Spleen (tissue), 11 donors: ENCODE measurements at regions not wholly inside any gene's neighbourhood (a gene's known extent, or its start where the extent isn't known, plus 50 kb on each side); places are given as distances from the start of the nearest gene placed in this dataset.

Experiments
- DNase-seq: peaks from one replicate; pipeline ENCODE4 v3.0.0-alpha.2; 2020
- H3K27ac ChIP-seq, 8 donors: fragments of 200-600 bp; sonication (generic) in 7 of 8; 1 replicate in 4 of 8; 2 replicates in 4 of 8; pipeline versions ENCODE4 v1.5.0 to v1.8.0; 2016 to 2021; ENCODE audit warnings: inconsistent platforms in 4 of 8, mild to moderate bottlenecking in 4 of 8, moderate library complexity in 1 of 8
- H3K27me3 ChIP-seq, 7 donors: fragments of 200-600 bp; sonication (generic) in 6 of 7; replicated peaks in 1 of 7; 1 replicate in 4 of 7; 2 replicates in 3 of 7; pipeline versions ENCODE4 v1.5.0 to v1.8.0; 2016 to 2021; ENCODE audit warnings: inconsistent platforms in 3 of 7, mild to moderate bottlenecking in 1 of 7
- H3K36me3 ChIP-seq, 6 donors: fragments of 200-600 bp; sonication (generic) in 5 of 6; 1 replicate in 4 of 6; 2 replicates in 2 of 6; pipeline versions ENCODE4 v1.5.0 to v1.8.0; 2016 to 2021; ENCODE audit warnings: inconsistent platforms in 2 of 6
- H3K4me1 ChIP-seq, 6 donors: fragments of 200-600 bp; sonication (generic) in 5 of 6; 1 replicate in 3 of 6; 2 replicates in 3 of 6; pipeline versions ENCODE4 v1.5.0 to v1.8.0; 2016 to 2021; ENCODE audit warnings: inconsistent platforms in 3 of 6
- H3K4me3 ChIP-seq, 8 donors: fragments of 200-600 bp; sonication (generic) in 7 of 8; 1 replicate in 4 of 8; 2 replicates in 4 of 8; pipeline versions ENCODE4 v1.5.0 to v1.8.0; 2016 to 2021; ENCODE audit warnings: inconsistent platforms in 4 of 8, mild to moderate bottlenecking in 4 of 8, moderate library complexity in 2 of 8
- H3K9me3 ChIP-seq, 8 donors: fragments of 200-600 bp; sonication (generic) in 7 of 8; 1 replicate in 4 of 8; 2 replicates in 4 of 8; pipeline versions ENCODE4 v1.5.0 to v1.8.0; 2016 to 2021; ENCODE audit warnings: inconsistent platforms in 4 of 8
- POLR2A ChIP-seq, 3 donors: fragments of 450-650 bp; IDR thresholded peaks; one replicate each; pipeline ENCODE4 v1.5.1; 2017; ENCODE audit warnings: antibody characterized with exemption in 3 of 3, mild to moderate bottlenecking in 1 of 3
- POLR2AphosphoS5 ChIP-seq, 3 donors: sonication (generic); formaldehyde crosslinking; IDR thresholded peaks; one replicate each; pipeline ENCODE4 v1.5.1; 2017; ENCODE audit warnings: antibody characterized with exemption in 3 of 3
- WGBS, 5 donors: extraction: QIAGEN DNeasy Blood & Tissue Kit in 3 of 5; methylation state at CpG; one replicate each; pipeline versions ENCODE4 v1.1.5 to v1.1.7; 2013 to 2018; 5-methylcytosine and 5-hydroxymethylcytosine counted together
- intact Hi-C: fragments of 100-400 bp; cut with DNase I; formaldehyde crosslinking; loops from one replicate; pipeline ENCODE4 v1.15.0; 2023; ENCODE audit warnings: low total_unique reads
- TF ChIP-seq, protein P1 (sequence below), 11 experiments: fragments of 200-600 bp in 7 of 11; fragments of 450-650 bp in 4 of 11; sonication (generic) in 4 of 11; IDR thresholded peaks in 8 of 11; conservative IDR thresholded peaks in 3 of 11; 1 replicate in 7 of 11; 2 replicates in 4 of 11; pipeline versions ENCODE4 v1.4.0 to v1.8.0; 2016 to 2021; ENCODE audit warnings: antibody characterized with exemption in 11 of 11, inconsistent platforms in 4 of 11, mild to moderate bottlenecking in 1 of 11
- donor health status: healthy with polysubstance abuse.
- donor health status: DM: no; HTN: no; CAD: no; lungs with moderate emphysema.
- donor health status: DM: no; HTN: no; CAD: no.
- donor health status: Bipolar disorder and iron deficiency.
- donor health status: healthy.
- donor health status: DM: no; HTN: no; CAD: no.
- donor health status: DM: yes; HTN: yes; CAD: no.

DNA sequence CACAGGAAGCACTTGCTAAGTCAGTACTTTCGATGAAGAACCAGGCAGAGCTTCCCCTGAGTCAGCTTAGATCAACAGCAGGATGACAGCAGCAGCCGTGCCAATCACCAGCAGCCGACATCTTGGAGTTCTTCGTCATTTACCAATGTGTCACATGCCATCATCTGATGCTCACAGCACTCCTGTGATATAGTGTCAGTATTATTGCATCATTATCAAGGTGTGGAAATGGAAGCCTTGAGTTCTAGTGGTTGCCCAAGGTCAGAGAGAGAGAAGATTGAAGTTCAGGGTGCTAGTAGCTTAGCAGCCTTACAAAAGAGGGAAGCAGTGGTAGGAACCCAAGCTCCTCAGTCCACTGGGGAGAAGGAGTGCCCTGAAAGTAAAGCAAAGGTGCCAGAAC lies 331.5 kb downstream of the ZNF536 start:
- no peak for TF ChIP-seq POLR2A (IDR thresholded peaks at IDR 0.05)
- TF ChIP-seq, protein P1, sequence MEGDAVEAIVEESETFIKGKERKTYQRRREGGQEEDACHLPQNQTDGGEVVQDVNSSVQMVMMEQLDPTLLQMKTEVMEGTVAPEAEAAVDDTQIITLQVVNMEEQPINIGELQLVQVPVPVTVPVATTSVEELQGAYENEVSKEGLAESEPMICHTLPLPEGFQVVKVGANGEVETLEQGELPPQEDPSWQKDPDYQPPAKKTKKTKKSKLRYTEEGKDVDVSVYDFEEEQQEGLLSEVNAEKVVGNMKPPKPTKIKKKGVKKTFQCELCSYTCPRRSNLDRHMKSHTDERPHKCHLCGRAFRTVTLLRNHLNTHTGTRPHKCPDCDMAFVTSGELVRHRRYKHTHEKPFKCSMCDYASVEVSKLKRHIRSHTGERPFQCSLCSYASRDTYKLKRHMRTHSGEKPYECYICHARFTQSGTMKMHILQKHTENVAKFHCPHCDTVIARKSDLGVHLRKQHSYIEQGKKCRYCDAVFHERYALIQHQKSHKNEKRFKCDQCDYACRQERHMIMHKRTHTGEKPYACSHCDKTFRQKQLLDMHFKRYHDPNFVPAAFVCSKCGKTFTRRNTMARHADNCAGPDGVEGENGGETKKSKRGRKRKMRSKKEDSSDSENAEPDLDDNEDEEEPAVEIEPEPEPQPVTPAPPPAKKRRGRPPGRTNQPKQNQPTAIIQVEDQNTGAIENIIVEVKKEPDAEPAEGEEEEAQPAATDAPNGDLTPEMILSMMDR (IDR thresholded peaks at IDR 0.05 in 8 of 11, conservative IDR thresholded peaks at IDR 0.05 in 3 of 11) = no peak
- TF ChIP-seq POLR2AphosphoS5 (IDR thresholded peaks at IDR 0.05) = no peak
- WGBS, 5 donors = 76 to 89% (median 79%) methylated on average over 4 of the region's 4 CpGs
- H3K36me3 ChIP-seq = no peaks in the 10 kb centered on the region
- peaks cover 0 to 5% (median 0%) of the 10 kb centered on the region in 7 donors for H3K27me3 ChIP-seq
- no peak overlapping the region for H3K27ac ChIP-seq
- H3K9me3 ChIP-seq = no peaks in the 10 kb centered on the region
- no peak overlapping the region for H3K4me3 ChIP-seq
- no peaks in the 10 kb centered on the region for H3K4me1 ChIP-seq
- DNase-seq = no peak
- intact Hi-C loops = no loop called here

GRCh38 chr19:30701178-30701577 lies 329.0 kb downstream of the ZNF536 start:
- no peaks in the 10 kb centered on the region for H3K4me1 ChIP-seq
- WGBS, 5 donors = 83 to 95% (median 87%) methylated on average over 2 of the region's 2 CpGs
- H3K4me3 ChIP-seq = no peak overlapping the region
- no peak for TF ChIP-seq POLR2AphosphoS5 (IDR thresholded peaks at IDR 0.05)
- TF ChIP-seq, protein P1 (IDR thresholded peaks at IDR 0.05 in 8 of 11, conservative IDR thresholded peaks at IDR 0.05 in 3 of 11) = no peak
- no peak for TF ChIP-seq POLR2A (IDR thresholded peaks at IDR 0.05)
- H3K27me3 ChIP-seq = peaks cover 0 to 5% (median 0%) of the 10 kb centered on the region in 7 donors
- H3K9me3 ChIP-seq = no peaks in the 10 kb centered on the region
- H3K27ac ChIP-seq = no peak overlapping the region
- no peaks in the 10 kb centered on the region for H3K36me3 ChIP-seq
- intact Hi-C loops = no loop called here
- no peak for DNase-seq

DNA sequence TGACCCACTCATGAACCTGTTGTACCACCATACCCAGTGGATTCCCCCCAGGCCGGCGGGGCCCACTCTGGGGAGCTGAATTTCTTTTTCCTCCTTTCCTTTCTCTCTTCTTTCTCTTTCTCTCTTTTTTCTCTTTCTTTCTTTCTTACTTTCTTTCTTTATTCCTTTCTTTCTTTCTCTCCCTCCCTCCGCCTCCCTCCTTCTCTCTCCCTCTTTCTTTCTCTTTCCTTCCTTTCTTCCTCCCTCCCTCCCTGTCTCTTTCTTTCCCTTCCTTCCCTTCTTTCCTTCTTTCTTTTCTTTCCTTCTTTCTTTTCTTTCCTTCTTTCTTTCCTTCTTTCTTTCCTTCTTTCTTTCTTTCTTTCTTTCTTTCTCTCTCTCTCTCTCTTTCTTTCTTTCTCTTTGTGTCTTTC lies 327.7 kb downstream of the ZNF536 start:
- Histone ChIP-seq H3K27me3 (peaks cover 0 to 8% (median 0%) of the 10 kb centered on the region in 7 donors), H3K4me3 (no peak overlapping the region), H3K4me1 (no peaks in the 10 kb centered on the region), H3K9me3 (no peaks in the 10 kb centered on the region), H3K27ac (no peak overlapping the region), H3K36me3 (no peaks in the 10 kb centered on the region)
- intact Hi-C loops = no loop called here
- DNase-seq = no peak
- whole genome bisulfite sequencing, 5 donors = 85 to 100% (median 91%) methylated on average over 3 of the region's 3 CpGs
- TF ChIP-seq, protein P1 (IDR thresholded peaks at IDR 0.05 in 8 of 11, conservative IDR thresholded peaks at IDR 0.05 in 3 of 11) = no peak
- TF ChIP-seq POLR2AphosphoS5 (IDR thresholded peaks at IDR 0.05) (no peak), POLR2A (IDR thresholded peaks at IDR 0.05) (no peak)

- TF ChIP-seq POLR2AphosphoS5 (IDR thresholded peaks at IDR 0.05) (no peak), POLR2A (IDR thresholded peaks at IDR 0.05) (no peak)
- TF ChIP-seq, protein P1 (IDR thresholded peaks at IDR 0.05 in 8 of 11, conservative IDR thresholded peaks at IDR 0.05 in 3 of 11) = peak in 2 of 11 experiments; percentile 10 to 12
- 61 to 69% (median 68%) methylated on average over 6 of the region's 6 CpGs for WGBS, 5 donors
- Histone ChIP-seq H3K9me3 (no peaks in the 10 kb centered on the region), H3K4me1 (peaks cover 0 to 3% (median 0%) of the 10 kb centered on the region in 6 donors), H3K36me3 (no peaks in the 10 kb centered on the region), H3K4me3 (no peak overlapping the region), H3K27ac (no peak overlapping the region), H3K27me3 (peaks cover 0 to 37% (median 0%) of the 10 kb centered on the region in 7 donors)
- intact Hi-C loops = no loop called here
- no peak for DNase-seq
Observed at GRCh38 chr19:30696514-30696913, 324.3 kb downstream of the ZNF536 start.
